BE2C (cell line): ENCODE measurements at regions not wholly inside any gene's neighbourhood (a gene's known extent, or its start where the extent isn't known, plus 50 kb on each side); places are given as distances from the start of the nearest gene placed in this dataset.

ENCODE experiments used
- DNase-seq: peaks from one replicate; pipeline ENCODE4 v3.0.0-alpha.2; 2020
- H3K27me3 ChIP-seq: fragments of 250-450 bp; sonication (Bioruptor Pico); 2 replicates; pipeline ENCODE4 v1.5.1; 2020; ENCODE audit warnings: mild to moderate bottlenecking
- H3K36me3 ChIP-seq: fragments of 250-450 bp; sonication (Bioruptor Pico); 2 replicates; pipeline ENCODE4 v1.5.1; 2020; ENCODE audit warnings: mild to moderate bottlenecking
- H3K4me1 ChIP-seq: fragments of 250-450 bp; sonication (Bioruptor Pico); 2 replicates; pipeline ENCODE4 v1.5.1; 2020
- H3K4me3 ChIP-seq: 2 replicates; pipeline ENCODE4 v1.5.1; 2011; ENCODE audit warnings: low read depth, low read length
- H3K9me3 ChIP-seq: fragments of 250-450 bp; sonication (Bioruptor Pico); 2 replicates; pipeline ENCODE4 v1.5.1; 2020
- TF ChIP-seq, protein P1 (sequence below): IDR thresholded peaks from 2 replicates; pipeline ENCODE4 v1.5.1; 2012; ENCODE audit warnings: mild to moderate bottlenecking, low read depth, low read length

DNA sequence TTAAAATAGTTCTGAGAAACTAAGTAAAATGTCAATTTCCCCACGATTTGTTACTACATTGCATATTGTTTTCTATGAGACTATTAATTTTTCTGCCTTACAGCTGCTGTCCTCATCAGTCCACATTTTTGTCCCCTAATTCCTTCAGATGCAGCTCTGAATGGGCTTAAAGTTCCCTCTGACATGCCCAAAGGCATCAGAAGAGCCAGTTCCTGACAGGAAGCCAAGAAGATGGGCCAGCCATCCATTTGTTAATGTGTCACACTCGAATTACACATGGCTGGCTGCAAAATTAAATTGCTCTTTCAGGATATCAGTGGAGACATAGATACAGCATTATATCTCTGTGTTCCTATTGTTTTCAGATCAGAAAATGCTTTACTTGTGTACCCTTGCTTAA lies 1223.0 kb downstream of the EPHA7 start:
- Histone ChIP-seq H3K9me3 (no peaks in the 10 kb centered on the region), H3K36me3 (no peaks in the 10 kb centered on the region), H3K27me3 (no peaks in the 10 kb centered on the region), H3K4me3 (no peak overlapping the region), H3K4me1 (peaks cover 14% of the 10 kb centered on the region)
- peak; percentile 62 for DNase-seq
- TF ChIP-seq, protein P1, sequence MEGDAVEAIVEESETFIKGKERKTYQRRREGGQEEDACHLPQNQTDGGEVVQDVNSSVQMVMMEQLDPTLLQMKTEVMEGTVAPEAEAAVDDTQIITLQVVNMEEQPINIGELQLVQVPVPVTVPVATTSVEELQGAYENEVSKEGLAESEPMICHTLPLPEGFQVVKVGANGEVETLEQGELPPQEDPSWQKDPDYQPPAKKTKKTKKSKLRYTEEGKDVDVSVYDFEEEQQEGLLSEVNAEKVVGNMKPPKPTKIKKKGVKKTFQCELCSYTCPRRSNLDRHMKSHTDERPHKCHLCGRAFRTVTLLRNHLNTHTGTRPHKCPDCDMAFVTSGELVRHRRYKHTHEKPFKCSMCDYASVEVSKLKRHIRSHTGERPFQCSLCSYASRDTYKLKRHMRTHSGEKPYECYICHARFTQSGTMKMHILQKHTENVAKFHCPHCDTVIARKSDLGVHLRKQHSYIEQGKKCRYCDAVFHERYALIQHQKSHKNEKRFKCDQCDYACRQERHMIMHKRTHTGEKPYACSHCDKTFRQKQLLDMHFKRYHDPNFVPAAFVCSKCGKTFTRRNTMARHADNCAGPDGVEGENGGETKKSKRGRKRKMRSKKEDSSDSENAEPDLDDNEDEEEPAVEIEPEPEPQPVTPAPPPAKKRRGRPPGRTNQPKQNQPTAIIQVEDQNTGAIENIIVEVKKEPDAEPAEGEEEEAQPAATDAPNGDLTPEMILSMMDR: no peak

DNA sequence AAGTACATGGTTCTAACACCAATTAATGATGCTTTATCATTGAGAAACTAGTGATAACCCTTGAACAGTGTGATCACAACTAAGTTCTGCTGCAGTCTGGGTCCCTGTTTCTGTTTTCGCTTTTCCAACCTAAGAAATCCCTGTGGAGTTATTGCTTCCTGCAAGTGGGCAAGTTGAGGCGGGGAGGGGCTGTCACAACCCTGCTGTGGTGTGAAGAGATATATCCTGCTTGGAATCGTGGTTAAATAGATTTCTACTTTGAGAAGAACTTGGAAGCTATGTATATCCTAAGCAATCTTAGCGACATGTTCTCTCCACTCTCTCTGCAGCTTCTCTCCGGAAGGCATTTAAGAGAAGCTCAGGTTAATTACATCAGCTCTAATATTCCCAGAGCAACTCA lies 1223.6 kb downstream of the EPHA7 start:
- DNase-seq: no peak

DNA sequence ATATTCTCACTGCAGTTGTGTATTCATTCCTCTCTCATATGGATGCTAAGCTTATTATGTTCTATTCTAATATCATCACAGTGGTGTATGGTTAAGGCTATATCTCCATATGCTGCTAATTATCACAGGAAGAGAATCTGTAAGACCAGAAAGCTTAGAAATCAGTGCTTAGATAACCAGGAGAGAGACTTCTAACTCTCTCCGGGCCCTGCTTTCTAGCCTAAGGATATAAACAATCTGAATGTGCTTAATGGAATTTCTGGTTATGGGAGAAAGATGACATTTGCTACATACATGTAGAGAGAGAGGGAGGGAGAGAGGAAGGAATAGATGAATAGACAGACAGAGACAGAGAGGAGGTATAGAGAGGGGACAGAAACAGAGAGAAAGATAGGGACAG lies 1231.3 kb downstream of the EPHA7 start:
- Histone ChIP-seq H3K9me3 (no peaks in the 10 kb centered on the region), H3K27me3 (no peaks in the 10 kb centered on the region), H3K4me3 (no peak overlapping the region), H3K4me1 (peaks cover 2% of the 10 kb centered on the region; the same call in 1 of the 2 replicates), H3K36me3 (no peaks in the 10 kb centered on the region)
- TF ChIP-seq, protein P1: no peak
- no peak for DNase-seq

More for the DNA sequence above, 1223.6 kb downstream of the EPHA7 start:
- Histone ChIP-seq H3K27me3 (no peaks in the 10 kb centered on the region), H3K4me1 (peaks cover 14% of the 10 kb centered on the region), H3K9me3 (no peaks in the 10 kb centered on the region), H3K4me3 (0 out of 2 replicates have a peak overlapping the region, but pooled peaks have one; percentile 11), H3K36me3 (no peaks in the 10 kb centered on the region)
- TF ChIP-seq, protein P1: no peak

DNA sequence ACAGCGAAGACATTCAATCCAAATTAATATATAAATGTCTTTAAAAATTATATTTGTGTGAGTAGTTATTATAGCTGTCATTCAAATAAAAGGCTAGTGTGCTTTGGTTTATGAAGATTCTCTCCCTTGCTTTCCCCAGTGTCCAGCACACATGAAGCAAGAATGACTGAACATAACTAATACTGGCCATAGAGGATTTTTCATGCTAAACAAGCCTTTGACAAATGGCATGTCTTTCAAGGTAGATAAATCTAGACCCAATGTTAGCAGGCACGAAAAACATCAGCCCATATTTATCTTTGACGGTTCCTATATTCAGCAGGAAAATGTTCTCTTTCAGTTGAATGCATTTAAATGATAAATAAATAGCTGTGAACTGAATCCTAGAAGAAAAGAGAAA lies 1234.4 kb downstream of the EPHA7 start:
- Histone ChIP-seq H3K4me3 (no peak overlapping the region), H3K27me3 (no peaks in the 10 kb centered on the region), H3K36me3 (no peaks in the 10 kb centered on the region), H3K9me3 (no peaks in the 10 kb centered on the region), H3K4me1 (peaks cover 2% of the 10 kb centered on the region; the same call in 1 of the 2 replicates)
- no peak for DNase-seq
- TF ChIP-seq, protein P1: no peak

DNA sequence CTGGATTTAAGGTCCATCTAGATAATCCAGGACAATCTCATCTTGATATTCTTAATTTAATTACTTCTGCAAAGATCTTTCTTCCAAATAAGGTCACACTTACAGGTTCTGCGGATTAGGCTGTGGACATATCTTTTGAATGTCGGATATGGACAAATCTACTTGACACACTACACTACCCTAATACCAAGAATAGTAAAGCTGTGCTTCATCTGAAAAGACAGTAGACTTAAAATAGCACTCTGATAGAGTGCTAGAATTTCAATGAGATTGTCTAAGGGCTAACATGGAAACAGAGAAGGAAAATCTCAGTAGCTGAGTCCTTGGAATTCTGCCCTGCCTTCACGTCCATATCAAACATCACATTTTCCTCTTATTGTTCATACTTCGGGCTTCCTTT lies 1238.0 kb downstream of the EPHA7 start:
- DNase-seq: no peak
- no peaks in the 10 kb centered on the region for H3K36me3 ChIP-seq
- TF ChIP-seq, protein P1: no peak
- no peaks in the 10 kb centered on the region for H3K4me1 ChIP-seq
- H3K4me3 ChIP-seq: no peak overlapping the region
- no peaks in the 10 kb centered on the region for H3K27me3 ChIP-seq
- H3K9me3 ChIP-seq: no peaks in the 10 kb centered on the region

DNA sequence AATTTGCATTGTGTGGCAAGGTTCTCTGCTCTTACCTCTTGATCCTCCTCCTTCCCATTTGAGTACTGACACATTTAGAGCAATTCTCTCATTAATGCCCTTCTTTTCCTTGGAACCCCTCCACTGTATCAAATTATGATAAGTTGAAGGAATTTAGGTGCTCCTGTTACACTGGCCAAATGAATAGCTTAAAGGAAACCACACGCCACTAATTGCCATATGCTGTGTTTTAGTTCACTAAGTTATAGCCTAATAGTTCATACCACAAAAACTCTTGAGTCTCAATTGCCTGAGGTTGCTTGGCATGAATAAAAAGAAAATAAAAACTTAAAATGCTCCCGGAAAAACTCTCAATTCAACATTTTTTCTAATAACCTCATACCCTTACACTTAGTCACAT lies 1239.3 kb downstream of the EPHA7 start:
- H3K36me3 ChIP-seq: no peaks in the 10 kb centered on the region
- no peak for DNase-seq
- H3K4me3 ChIP-seq: no peak overlapping the region
- TF ChIP-seq, protein P1: no peak
- H3K4me1 ChIP-seq: no peaks in the 10 kb centered on the region
- no peaks in the 10 kb centered on the region for H3K27me3 ChIP-seq
- no peaks in the 10 kb centered on the region for H3K9me3 ChIP-seq
